HCT116 (cell line): ENCODE measurements at regions not wholly inside any gene's neighbourhood (a gene's known extent, or its start where the extent isn't known, plus 50 kb on each side); places are given as distances from the start of the nearest gene placed in this dataset.

Source experiments
- ATAC-seq: fragments of 200-7000 bp; cut with Tn5 transposase; 2 replicates; pipeline ENCODE4 v1.9.1; 2020; ENCODE audit warnings: mild to moderate bottlenecking, moderate library complexity
- BruUV-seq: library from RNA; stranded (reverse); fragments of 400-500 nt; replicated peaks from 2 replicates; lab custom pipeline; 2021; lab: Mats Ljungman, UMichigan
- CTCF ChIA-PET: fragments of 300-600 bp; sonication (Branson Sonifier 250); formaldehyde crosslinking; loops from one replicate; lab custom pipeline; 2021; ENCODE audit warnings: antibody characterized with exemption; lab: Charles Lee
- POLR2A ChIA-PET: fragments of 300-600, 350-600 bp; sonication (Branson Sonifier 250); formaldehyde crosslinking; loops from one replicate; lab custom pipeline; 2021; ENCODE audit warnings: antibody characterized with exemption; lab: Charles Lee
- RAD21 ChIA-PET, 2 experiments: fragments of 300-600 bp; sonication (Branson Sonifier 250); formaldehyde crosslinking; loops; one replicate each; lab custom pipeline; 2023; ENCODE audit warnings: low total read pairs in 2 of 2; ENCODE audit not compliant: uncharacterized antibody in 2 of 2, unreplicated experiment in 2 of 2, low non-redundant PET in 1 of 2; lab: Charles Lee
- DNase-seq: peaks from one replicate; pipeline ENCODE4 v3.0.0-alpha.2; 2010; ENCODE audit warnings: low read depth, low spot score
- H2AFZ ChIP-seq: fragments of 200-600 bp; shearing (Covaris generic), sonication (generic); 2 replicates; pipeline ENCODE4 v1.6.1; 2017; ENCODE audit warnings: low read depth, mixed run types, mixed read lengths, antibody characterized with exemption, low read length; ENCODE audit not compliant: poor library complexity, severe bottlenecking
- H3K27ac ChIP-seq: 2 replicates; pipeline ENCODE4 v1.5.1; 2012; ENCODE audit warnings: low read depth, low read length
- H3K27me3 ChIP-seq: fragments of 200-600 bp; sonication (generic); 2 replicates; pipeline ENCODE4 v1.6.1; 2016; ENCODE audit warnings: mixed run types, low read length, mixed read lengths; ENCODE audit not compliant: insufficient read depth
- H3K36me3 ChIP-seq, 2 experiments: fragments of 200-500 bp in 1 of 2; fragments of 200-600 bp in 1 of 2; sonication (Bioruptor generic) in 1 of 2; sonication (generic) in 1 of 2; 2 replicates each; pipeline versions ENCODE4 v1.5.1 to v1.6.1; 2014 to 2016; ENCODE audit warnings: low read length in 2 of 2, inconsistent platforms in 1 of 2, mixed read lengths in 1 of 2, mixed run types in 1 of 2; ENCODE audit not compliant: insufficient read depth in 2 of 2, control insufficient read depth in 1 of 2
- H3K4me1 ChIP-seq, 2 experiments: fragments of 200-600 bp in 1 of 2; sonication (generic) in 1 of 2; 2 replicates each; pipeline versions ENCODE4 v1.5.1 to v1.6.1; 2012 to 2017; ENCODE audit warnings: low read length in 2 of 2, inconsistent platforms in 1 of 2, mild to moderate bottlenecking in 1 of 2, mixed read lengths in 1 of 2, mixed run types in 1 of 2, moderate library complexity in 1 of 2; ENCODE audit not compliant: insufficient read depth in 2 of 2, control insufficient read depth in 1 of 2
- H3K4me2 ChIP-seq: fragments of 200-600 bp; sonication (generic); 2 replicates; pipeline ENCODE4 v1.6.1; 2017; ENCODE audit warnings: mixed run types, low read length, mixed read lengths
- H3K4me3 ChIP-seq, 2 experiments: fragments of 200-600 bp in 1 of 2; sonication (generic) in 1 of 2; replicated peaks in 1 of 2; 2 replicates each; pipeline ENCODE4 v1.5.1; 2011 to 2016; ENCODE audit warnings: low read length in 2 of 2, control low read depth in 1 of 2, low read depth in 1 of 2, mild to moderate bottlenecking in 1 of 2, mixed read lengths in 1 of 2, mixed run types in 1 of 2
- H3K79me2 ChIP-seq: fragments of 200-600 bp; sonication (generic); 2 replicates; pipeline ENCODE4 v1.6.1; 2017; ENCODE audit warnings: mild to moderate bottlenecking, mixed run types, low read length, moderate library complexity, mixed read lengths; ENCODE audit not compliant: insufficient read depth
- H3K9ac ChIP-seq: fragments of 200-600 bp; sonication (generic); 2 replicates; pipeline ENCODE4 v1.6.1; 2016; ENCODE audit warnings: low read length, mixed read lengths
- H3K9me2 ChIP-seq: fragments of 200-600 bp; sonication (generic), shearing (Covaris generic); 2 replicates; pipeline ENCODE4 v1.6.1; 2017; ENCODE audit warnings: mixed run types, mild to moderate bottlenecking, moderate library complexity; ENCODE audit not compliant: insufficient read depth
- H3K9me3 ChIP-seq, 2 experiments: fragments of 200-500 bp in 1 of 2; fragments of 200-600 bp in 1 of 2; sonication (Bioruptor generic) in 1 of 2; sonication (generic) in 1 of 2; 2 replicates each; pipeline ENCODE4 v1.6.1; 2014 to 2017; ENCODE audit warnings: low read length in 2 of 2, mixed read lengths in 2 of 2, inconsistent platforms in 1 of 2, low read depth in 1 of 2, mild to moderate bottlenecking in 1 of 2, mixed run types in 1 of 2, moderate library complexity in 1 of 2; ENCODE audit not compliant: control insufficient read depth in 1 of 2, insufficient read depth in 1 of 2
- H4K20me1 ChIP-seq: fragments of 200-600 bp; sonication (generic), shearing (Covaris generic); 2 replicates; pipeline ENCODE4 v1.6.1; 2017; ENCODE audit warnings: mixed run types, mild to moderate bottlenecking, moderate library complexity; ENCODE audit not compliant: insufficient read depth
- ATF3 ChIP-seq: IDR thresholded peaks from 2 replicates; pipeline ENCODE4 v1.6.1; 2012
- EZH2 ChIP-seq: fragments of 200-600 bp; sonication (generic); IDR thresholded peaks from 2 replicates; pipeline ENCODE4 v1.6.1; 2017; ENCODE audit warnings: antibody characterized with exemption, mixed run types
- EZH2phosphoT487 ChIP-seq: fragments of 200-600 bp; IDR thresholded peaks from 2 replicates; pipeline ENCODE4 v1.6.1; 2018; ENCODE audit warnings: antibody characterized with exemption, borderline replicate concordance
- FOSL1 ChIP-seq: IDR thresholded peaks from 2 replicates; pipeline ENCODE4 v1.6.1; 2012; ENCODE audit warnings: low read depth
- POLR2AphosphoS5 ChIP-seq: IDR thresholded peaks from 2 replicates; pipeline ENCODE4 v1.6.1; 2011; ENCODE audit warnings: mild to moderate bottlenecking, low read depth, low read length, moderate library complexity
- REST ChIP-seq: IDR thresholded peaks from 2 replicates; pipeline ENCODE4 v1.6.1; 2012; ENCODE audit warnings: low read depth
- SP1 ChIP-seq: IDR thresholded peaks from 2 replicates; pipeline ENCODE4 v1.6.1; 2012; ENCODE audit warnings: low read depth
- SRF ChIP-seq: IDR thresholded peaks from 2 replicates; pipeline ENCODE4 v1.6.1; 2012; ENCODE audit warnings: low read depth
- YY1 ChIP-seq: IDR thresholded peaks from 2 replicates; pipeline ENCODE4 v1.6.1; 2011; ENCODE audit warnings: low read length, low read depth, moderate library complexity, mild to moderate bottlenecking; ENCODE audit not compliant: insufficient replicate concordance; ENCODE audit errors: extremely low read depth
- ZBTB33 ChIP-seq: IDR thresholded peaks from 2 replicates; pipeline ENCODE4 v1.6.1; 2011; ENCODE audit warnings: mild to moderate bottlenecking, low read length, moderate library complexity; ENCODE audit not compliant: insufficient replicate concordance; ENCODE audit errors: extremely low read depth
- ZFX ChIP-seq: fragments of 450-650 bp; IDR thresholded peaks from 2 replicates; pipeline ENCODE4 v1.6.1; 2017
- ZNF274 ChIP-seq: fragments of 200-500 bp; sonication (Bioruptor generic); IDR thresholded peaks from 2 replicates; pipeline ENCODE4 v1.6.1; 2014; ENCODE audit warnings: mild to moderate bottlenecking, low read depth, low read length, inconsistent platforms
- intact Hi-C: fragments of 100-400 bp; cut with micrococcal nuclease; formaldehyde crosslinking; loops from 2 replicates; pipeline ENCODE4 v1.10.0; 2022
- TF ChIP-seq, protein P1 (sequence below): IDR thresholded peaks from 2 replicates; pipeline ENCODE4 v1.6.1; 2012

DNA sequence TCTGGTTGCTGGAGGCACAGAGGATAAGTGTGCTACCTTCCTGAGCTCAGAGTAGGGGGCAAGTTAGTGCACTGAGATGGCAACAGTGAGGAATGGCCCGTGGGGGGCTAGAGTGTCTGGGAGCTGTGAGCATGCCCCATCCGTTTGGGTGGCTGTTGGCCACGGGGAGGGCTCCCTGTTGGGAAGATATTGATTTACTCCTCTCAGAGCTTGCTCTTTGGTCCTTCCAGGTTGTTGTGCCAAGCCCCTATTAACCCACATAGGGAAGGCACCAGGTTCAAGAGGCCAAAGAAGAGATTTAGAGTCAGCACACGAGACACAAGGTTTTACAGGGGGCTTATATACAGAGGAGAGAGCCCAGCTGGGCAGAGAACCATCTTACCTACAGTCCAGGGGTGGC lies 318.8 kb downstream of the TSN start:
- POLR2A ChIA-PET = no interaction called here

More for the DNA sequence above, 318.8 kb downstream of the TSN start:
- ATAC-seq (no peak), DNase-seq (no peak)
- Histone ChIP-seq H3K27me3 (peaks cover 1% of the 10 kb centered on the region; the same call in 1 of the 2 replicates), H3K9me3 (no peaks in the 10 kb centered on the region), H3K4me3 (no peak overlapping the region), H3K4me2 (no peak overlapping the region), H3K79me2 (no peaks in the 10 kb centered on the region), H3K9ac (no peak overlapping the region), H3K9me2 (no peaks in the 10 kb centered on the region), H3K36me3 (no peaks in the 10 kb centered on the region), H4K20me1 (no peaks in the 10 kb centered on the region), H3K27ac (no peak overlapping the region), H3K4me1 (no peaks in the 10 kb centered on the region), H2AFZ (no peak overlapping the region)
- RAD21 ChIA-PET = no interaction called here
- BruUV-seq = no TSS peak
- CTCF ChIA-PET = no interaction called here
- intact Hi-C loops = no loop called here
- TF ChIP-seq ZFX (no peak), ATF3 (no peak), REST (no peak), SP1 (no peak), FOSL1 (no peak), POLR2AphosphoS5 (no peak), EZH2phosphoT487 (no peak), ZNF274 (no peak), YY1 (no peak), ZBTB33 (no peak), EZH2 (no peak), SRF (no peak)
- TF ChIP-seq, protein P1, sequence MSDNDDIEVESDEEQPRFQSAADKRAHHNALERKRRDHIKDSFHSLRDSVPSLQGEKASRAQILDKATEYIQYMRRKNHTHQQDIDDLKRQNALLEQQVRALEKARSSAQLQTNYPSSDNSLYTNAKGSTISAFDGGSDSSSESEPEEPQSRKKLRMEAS = no peak
